Upper lobe of right lung (tissue), 1 donor: ENCODE measurements at regions not wholly inside any gene's neighbourhood (a gene's known extent, or its start where the extent isn't known, plus 50 kb on each side); places are given as distances from the start of the nearest gene placed in this dataset.

Experiments used
- ATAC-seq: fragments of 200-7000 bp; cut with Tn5 transposase; one replicate; pipeline ENCODE4 v1.9.1; 2020; ENCODE audit warnings: mild to moderate bottlenecking, moderate library complexity
- DNase-seq: peaks from one replicate; pipeline ENCODE4 v3.0.0-alpha.2; 2020
- H3K27ac ChIP-seq: fragments of 200-600 bp; one replicate; pipeline ENCODE4 v1.8.0; 2022
- H3K27me3 ChIP-seq: fragments of 200-600 bp; one replicate; pipeline ENCODE4 v1.8.0; 2022; ENCODE audit warnings: mild to moderate bottlenecking
- H3K36me3 ChIP-seq: fragments of 200-600 bp; one replicate; pipeline ENCODE4 v1.8.0; 2022
- H3K4me1 ChIP-seq: fragments of 200-600 bp; one replicate; pipeline ENCODE4 v1.8.0; 2022
- H3K4me3 ChIP-seq: fragments of 200-600 bp; one replicate; pipeline ENCODE4 v1.8.0; 2022; ENCODE audit warnings: mild to moderate bottlenecking
- H3K9me3 ChIP-seq: fragments of 200-600 bp; one replicate; pipeline ENCODE4 v1.8.0; 2022
- CTCF ChIP-seq: fragments of 200-600 bp; IDR thresholded peaks from one replicate; pipeline ENCODE4 v1.8.0; 2022; ENCODE audit warnings: antibody characterized with exemption
- intact Hi-C: fragments of 100-400 bp; cut with DNase I; formaldehyde crosslinking; loops from one replicate; pipeline ENCODE4 v1.11.0; 2022
- donor health status: DM: no; HTN: yes; CAD: no; lungs with severe emphysema.

- Histone ChIP-seq H3K4me3 (no peak overlapping the region), H3K9me3 (no peaks in the 10 kb centered on the region), H3K4me1 (no peaks in the 10 kb centered on the region), H3K27ac (no peak overlapping the region), H3K36me3 (no peaks in the 10 kb centered on the region), H3K27me3 (no peaks in the 10 kb centered on the region)
- ATAC-seq: peak; percentile 74
- intact Hi-C loops: no loop called here
- DNase-seq: peak; percentile 76
- no peak for TF ChIP-seq CTCF
These were observed 173.8 kb downstream of the VEGFA start for GRCh38 chr6:43943781-43944250.

GRCh38 chr6:43943099-43943766 is 173.2 kb downstream of the VEGFA start:
- H3K4me3 ChIP-seq: no peak overlapping the region
- no peaks in the 10 kb centered on the region for H3K4me1 ChIP-seq
- TF ChIP-seq CTCF: no peak
- H3K27ac ChIP-seq: no peak overlapping the region
- no peaks in the 10 kb centered on the region for H3K36me3 ChIP-seq
- no peaks in the 10 kb centered on the region for H3K27me3 ChIP-seq
- DNase-seq: no peak
- H3K9me3 ChIP-seq: no peaks in the 10 kb centered on the region
- intact Hi-C loops: no loop called here
- ATAC-seq: no peak

- ATAC-seq (no peak), DNase-seq (no peak)
- no peaks in the 10 kb centered on the region for H3K4me1 ChIP-seq
- intact Hi-C loops: no loop called here
- no peak overlapping the region for H3K4me3 ChIP-seq
- no peak overlapping the region for H3K27ac ChIP-seq
- H3K27me3 ChIP-seq: no peaks in the 10 kb centered on the region
- no peaks in the 10 kb centered on the region for H3K36me3 ChIP-seq
- H3K9me3 ChIP-seq: no peaks in the 10 kb centered on the region
- TF ChIP-seq CTCF: no peak
These were observed 172.6 kb downstream of the VEGFA start for GRCh38 chr6:43942616-43943015.

GRCh38 chr6:43942011-43942442 is 172.0 kb downstream of the VEGFA start:
- ATAC-seq (no peak), DNase-seq (no peak)
- intact Hi-C loops: no loop called here

GRCh38 chr6:43941174-43941573 is 171.2 kb downstream of the VEGFA start:
- no peak overlapping the region for H3K4me3 ChIP-seq

More at GRCh38 chr6:43942011-43942442, 172.0 kb downstream of the VEGFA start:
- no peaks in the 10 kb centered on the region for H3K9me3 ChIP-seq
- H3K27ac ChIP-seq: no peak overlapping the region
- TF ChIP-seq CTCF: no peak
- H3K4me1 ChIP-seq: no peaks in the 10 kb centered on the region
- H3K36me3 ChIP-seq: no peaks in the 10 kb centered on the region
- H3K27me3 ChIP-seq: no peaks in the 10 kb centered on the region
- no peak overlapping the region for H3K4me3 ChIP-seq

More at GRCh38 chr6:43941174-43941573, 171.2 kb downstream of the VEGFA start:
- intact Hi-C loops: no loop called here
- no peak for TF ChIP-seq CTCF
- DNase-seq: no peak
- H3K4me1 ChIP-seq: no peaks in the 10 kb centered on the region
- H3K36me3 ChIP-seq: no peaks in the 10 kb centered on the region
- no peaks in the 10 kb centered on the region for H3K27me3 ChIP-seq
- no peaks in the 10 kb centered on the region for H3K9me3 ChIP-seq
- H3K27ac ChIP-seq: no peak overlapping the region
- no peak for ATAC-seq
